GM18517 (cell line): ENCODE measurements at regions not wholly inside any gene's neighbourhood (a gene's known extent, or its start where the extent isn't known, plus 50 kb on each side); places are given as distances from the start of the nearest gene placed in this dataset.
"Not testable (repeated sequence)": the region's sequence is repeated elsewhere in the genome, so short reads cannot be mapped to it uniquely, and the experiment has no call there.

Experiments used
- ATAC-seq: cut with Tn5 transposase; IDR thresholded peaks from one replicate; pipeline ENCODE4 v1.9.1; 2021; ENCODE audit warnings: mild to moderate bottlenecking, moderate library complexity; ENCODE audit not compliant: unreplicated experiment

- no peak for ATAC-seq
Measured at GRCh38 chr5:143947313-143947712, 135.4 kb downstream of the HMHB1 start.

DNA sequence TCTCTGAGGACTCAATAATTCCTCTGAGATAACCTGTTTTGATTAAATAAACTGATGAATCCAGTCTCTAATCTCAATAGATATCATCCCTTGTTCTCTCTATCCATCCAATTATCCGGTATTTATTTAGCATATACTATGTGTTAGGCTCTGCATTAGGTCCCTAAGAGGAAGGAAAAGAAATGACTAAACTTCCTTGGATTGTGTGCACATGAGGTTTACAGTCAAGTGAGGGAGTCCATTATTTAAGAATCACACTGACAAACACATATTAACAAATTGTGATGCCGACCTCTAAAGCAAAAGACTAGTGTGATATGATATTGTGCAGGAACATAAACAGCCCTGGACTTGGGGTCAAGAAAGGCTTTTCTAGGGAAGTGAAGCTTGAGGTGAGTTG lies 140.8 kb downstream of the HMHB1 start:
- no peak for ATAC-seq

DNA sequence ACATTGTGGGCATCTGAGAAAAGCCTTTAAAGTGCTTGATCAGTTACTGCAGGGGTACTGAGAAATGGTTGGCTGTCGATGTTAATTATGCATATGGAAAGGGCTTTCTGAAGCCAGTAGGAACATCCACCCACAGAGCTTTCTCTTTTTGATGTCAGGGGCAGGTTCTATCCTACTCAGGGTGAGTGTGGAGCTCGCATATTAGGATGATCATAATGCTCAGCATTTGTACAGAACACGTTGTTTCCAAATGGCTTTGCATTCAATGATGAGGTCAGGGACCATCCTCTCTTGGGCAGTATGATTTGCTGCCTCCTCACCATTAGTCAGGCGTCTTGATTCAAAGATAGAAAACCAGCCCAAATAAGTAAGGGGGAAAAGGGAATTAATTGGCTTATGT lies 141.9 kb downstream of the HMHB1 start:
- ATAC-seq, result no peak

DNA sequence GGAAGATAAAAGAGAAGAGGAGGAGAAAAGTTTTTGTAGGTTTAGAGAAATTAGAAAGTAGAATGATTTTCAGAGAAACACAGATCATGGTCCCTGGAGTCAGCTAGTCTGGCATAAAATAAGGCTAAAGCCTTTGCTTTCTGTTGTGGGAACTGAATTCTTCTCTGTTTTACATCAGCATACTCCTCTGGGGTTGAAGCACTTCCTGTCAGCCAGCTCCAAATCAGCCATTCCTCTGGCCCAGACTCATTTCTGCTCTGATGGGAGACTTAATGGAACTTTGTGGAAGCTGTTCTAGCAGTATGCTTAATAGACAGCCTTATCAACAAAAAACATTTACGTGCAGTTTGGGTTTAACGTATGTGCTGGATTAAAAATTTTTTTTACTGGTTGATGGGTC lies 143.2 kb downstream of the HMHB1 start:
- no peak for ATAC-seq

DNA sequence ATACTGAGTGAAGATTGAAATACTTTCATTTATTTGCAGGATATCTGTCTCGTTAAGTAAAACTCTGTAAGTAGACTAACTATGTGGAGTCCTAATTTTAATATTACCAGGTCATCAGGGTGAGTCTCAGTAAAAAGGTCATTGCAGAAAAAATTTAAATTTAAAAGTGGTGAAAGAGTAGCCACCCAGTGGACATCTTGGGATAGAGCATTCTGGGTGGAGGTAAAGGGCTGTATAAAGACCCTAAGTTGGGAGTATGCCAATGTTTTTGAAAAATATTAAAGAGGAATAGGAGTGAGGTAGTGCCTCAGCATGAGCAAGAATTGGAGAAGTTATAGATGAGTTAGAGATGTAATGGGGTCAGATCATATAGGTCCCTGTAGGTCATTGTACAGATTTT lies 145.5 kb downstream of the HMHB1 start:
- no peak for ATAC-seq

GRCh38 chr5:143962201-143962600 lies 150.2 kb downstream of the HMHB1 start:
- no peak for ATAC-seq

GRCh38 chr5:143964919-143965318 lies 153.0 kb downstream of the HMHB1 start:
- ATAC-seq, result no peak

GRCh38 chr5:143966280-143966679 lies 154.3 kb downstream of the HMHB1 start:
- no peak for ATAC-seq

DNA sequence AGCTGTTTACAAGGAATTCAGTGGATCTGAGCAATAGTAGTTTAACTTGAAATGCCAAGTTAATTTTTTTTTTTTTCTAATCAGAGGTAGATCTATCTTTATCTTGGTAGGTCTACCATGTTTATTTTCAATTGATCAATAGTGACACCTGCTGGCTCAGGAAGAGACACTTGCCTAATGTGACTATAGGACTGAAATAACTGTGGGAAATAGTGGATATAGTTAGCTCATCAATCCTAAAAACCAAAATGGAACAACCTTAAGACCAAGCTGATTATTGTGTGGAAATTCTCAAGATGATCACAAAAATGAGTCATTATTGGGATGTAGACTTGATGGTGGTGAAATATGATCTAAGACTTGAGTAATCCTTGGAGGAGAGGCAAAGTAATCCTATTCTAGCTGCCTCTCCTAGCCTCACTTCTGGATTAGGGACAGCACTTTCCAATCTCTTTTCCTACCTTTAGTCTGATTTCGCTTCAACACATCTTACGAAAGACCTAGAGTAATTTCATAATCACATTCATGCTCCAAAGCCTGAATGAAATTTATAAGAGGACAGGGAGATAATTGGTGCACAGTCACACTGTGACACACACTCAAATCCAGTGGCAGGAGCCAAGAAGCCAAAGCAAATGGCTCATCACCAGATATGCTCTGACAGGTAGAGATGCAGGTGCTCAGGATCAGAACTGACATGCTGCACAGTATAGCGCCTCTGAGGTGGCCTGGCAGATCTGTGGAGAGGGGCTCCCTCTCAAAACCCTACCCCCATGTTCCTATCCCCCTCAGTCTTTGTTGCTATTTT lies 156.3 kb downstream of the HMHB1 start:
- ATAC-seq, result no peak

GRCh38 chr5:143970159-143970558 lies 158.2 kb downstream of the HMHB1 start:
- no peak for ATAC-seq

DNA sequence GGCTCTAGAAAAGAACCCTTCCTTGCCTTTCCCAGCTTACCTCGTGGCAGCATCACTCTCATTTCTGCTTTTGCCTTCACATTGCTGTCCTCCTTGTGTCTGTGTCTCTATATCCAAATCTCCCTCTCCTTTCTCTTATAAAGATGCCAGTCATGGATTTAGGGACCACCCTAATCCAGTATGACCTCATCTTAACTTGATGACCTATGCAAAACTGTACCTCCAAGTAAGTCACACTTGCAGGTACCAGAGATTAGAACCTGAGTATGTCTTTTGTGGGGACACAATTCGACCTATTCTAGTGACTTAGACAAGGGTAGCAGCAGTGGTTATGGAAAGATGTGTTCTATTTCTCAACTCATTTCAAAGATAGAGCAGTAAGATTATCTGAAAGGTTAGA lies 160.1 kb downstream of the HMHB1 start:
- no peak for ATAC-seq

GRCh38 chr5:143976055-143976454 lies 164.1 kb downstream of the HMHB1 start:
- ATAC-seq, result no peak

DNA sequence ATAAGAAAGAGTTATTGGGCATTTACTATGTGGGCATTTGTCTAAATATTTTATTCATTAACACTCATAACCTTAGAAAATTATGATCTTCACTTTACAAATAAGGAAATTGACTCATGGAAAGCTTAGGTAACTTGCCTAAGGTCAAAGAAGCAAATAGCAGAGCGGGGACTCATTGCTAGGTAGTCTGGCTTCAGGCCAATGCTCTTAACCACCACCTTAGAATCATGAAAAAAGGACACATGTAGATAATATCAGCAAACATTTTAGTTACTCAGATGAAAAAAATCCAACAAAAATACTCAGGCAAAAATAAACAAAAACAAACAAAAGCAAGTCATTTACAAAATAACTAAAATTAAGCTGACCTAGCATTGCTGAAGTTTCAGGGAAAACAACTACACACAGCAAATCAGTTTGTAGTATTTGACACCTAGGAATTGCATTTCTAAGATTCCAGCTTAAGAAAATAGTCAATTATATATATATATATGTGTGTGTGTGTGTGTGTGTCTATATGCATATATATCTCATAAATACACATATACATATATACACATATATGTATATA lies 166.0 kb downstream of the HMHB1 start:
- no peak for ATAC-seq

DNA sequence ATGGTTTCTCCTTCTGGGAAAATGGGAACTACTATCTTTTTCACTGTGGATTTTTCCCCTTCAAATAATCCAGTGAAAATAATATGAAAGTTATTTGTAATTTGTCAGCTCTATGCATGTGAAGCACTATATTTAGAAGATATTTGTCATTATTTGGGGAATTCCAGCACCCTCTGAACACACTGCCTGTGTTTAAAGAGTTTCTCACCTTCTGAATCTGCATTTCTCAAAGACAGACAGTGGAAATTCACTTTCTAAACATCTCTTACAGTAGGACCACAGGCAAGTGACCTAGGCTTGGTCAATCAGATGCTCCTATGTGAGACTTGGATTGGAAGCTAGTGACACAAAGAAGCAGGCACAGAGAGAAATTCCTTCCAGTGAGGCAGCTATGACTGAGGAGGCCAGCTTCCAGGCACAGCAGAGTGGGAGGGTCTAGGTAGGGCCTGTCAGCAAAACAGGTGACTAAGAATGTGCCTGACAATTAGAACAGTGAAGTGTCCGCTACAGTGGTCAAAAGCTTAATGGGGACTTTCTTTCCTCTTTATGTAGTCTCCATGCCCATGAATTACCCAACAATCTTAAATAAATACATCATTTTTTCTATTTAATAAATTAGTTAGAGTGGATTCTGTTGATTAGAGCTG lies 167.2 kb downstream of the HMHB1 start:
- ATAC-seq, result no peak

DNA sequence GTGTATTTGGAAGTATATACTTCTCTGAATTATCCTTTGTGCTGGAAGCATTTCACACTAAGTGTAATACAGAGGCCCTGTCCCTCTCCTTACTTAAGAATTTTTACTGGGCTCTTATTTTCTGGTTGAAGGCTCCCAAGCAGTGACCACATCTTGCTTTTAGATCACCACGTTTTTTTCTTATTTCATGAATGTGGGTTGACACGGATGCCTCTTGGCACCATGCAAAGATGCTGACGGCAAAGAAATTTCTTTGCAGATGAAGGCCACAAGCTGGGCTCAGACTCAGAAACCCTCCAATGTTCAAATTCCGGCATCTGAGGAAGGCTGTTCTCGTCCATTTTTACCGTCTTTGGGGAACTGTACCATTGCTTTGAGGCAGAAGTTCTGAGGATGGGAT lies 168.5 kb downstream of the HMHB1 start:
- ATAC-seq, result no peak

DNA sequence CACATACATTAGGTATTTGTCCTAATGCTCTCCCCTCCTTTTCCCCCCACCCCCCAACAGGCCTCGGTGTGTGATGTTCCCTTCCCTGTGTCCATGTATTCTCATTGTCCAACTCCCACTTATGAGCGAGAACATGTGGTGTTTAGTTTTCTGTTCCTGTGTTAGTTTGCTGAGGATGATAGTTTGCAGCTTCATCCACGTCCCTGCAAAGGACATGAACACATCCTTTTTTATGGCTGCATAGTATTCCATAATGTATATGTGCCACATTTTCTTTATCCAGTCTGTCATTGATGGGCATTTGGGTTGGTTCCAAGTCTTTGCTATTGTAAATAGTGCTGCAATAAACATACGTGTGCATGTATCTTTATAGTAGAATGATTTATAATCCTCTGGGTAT lies 171.0 kb downstream of the HMHB1 start:
- ATAC-seq, result not testable (repeated sequence)

DNA sequence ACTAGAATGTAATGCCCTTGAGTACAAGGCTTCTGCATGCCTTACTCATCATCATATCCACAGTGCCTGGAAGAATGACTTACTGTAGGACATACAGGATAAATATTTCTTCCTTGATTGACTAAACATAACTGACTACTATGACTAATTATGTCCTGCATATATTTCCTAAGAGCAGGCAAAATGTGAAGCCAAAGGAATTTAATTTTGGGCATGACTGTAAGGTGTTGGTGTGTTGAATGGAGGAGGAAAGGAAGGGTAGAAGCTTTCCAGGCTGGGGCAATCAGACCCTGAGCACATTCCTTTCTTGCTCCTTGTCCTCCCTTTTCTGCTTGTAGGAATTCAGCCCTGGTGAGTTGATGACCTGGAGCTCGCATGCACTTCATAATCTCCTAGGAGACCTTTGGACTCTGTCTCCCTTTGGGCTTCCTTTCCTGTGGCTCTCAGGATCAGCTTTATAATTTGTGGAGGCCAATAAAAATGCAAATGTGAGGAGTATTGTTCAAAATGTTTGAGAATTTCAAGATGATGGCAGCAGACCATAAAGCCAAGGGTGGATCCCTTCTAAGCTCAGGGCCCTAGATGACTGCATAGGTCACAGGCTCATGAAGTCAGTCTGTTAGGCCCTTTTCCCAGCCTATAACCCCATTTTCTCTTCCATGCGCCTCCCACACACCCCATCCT lies 174.0 kb downstream of the HMHB1 start:
- ATAC-seq, result no peak

- ATAC-seq, result no peak
Measured at GRCh38 chr5:143986516-143987212, 174.7 kb downstream of the HMHB1 start.

- ATAC-seq, result no peak
Measured at GRCh38 chr5:143987264-143987663, 175.3 kb downstream of the HMHB1 start.

DNA sequence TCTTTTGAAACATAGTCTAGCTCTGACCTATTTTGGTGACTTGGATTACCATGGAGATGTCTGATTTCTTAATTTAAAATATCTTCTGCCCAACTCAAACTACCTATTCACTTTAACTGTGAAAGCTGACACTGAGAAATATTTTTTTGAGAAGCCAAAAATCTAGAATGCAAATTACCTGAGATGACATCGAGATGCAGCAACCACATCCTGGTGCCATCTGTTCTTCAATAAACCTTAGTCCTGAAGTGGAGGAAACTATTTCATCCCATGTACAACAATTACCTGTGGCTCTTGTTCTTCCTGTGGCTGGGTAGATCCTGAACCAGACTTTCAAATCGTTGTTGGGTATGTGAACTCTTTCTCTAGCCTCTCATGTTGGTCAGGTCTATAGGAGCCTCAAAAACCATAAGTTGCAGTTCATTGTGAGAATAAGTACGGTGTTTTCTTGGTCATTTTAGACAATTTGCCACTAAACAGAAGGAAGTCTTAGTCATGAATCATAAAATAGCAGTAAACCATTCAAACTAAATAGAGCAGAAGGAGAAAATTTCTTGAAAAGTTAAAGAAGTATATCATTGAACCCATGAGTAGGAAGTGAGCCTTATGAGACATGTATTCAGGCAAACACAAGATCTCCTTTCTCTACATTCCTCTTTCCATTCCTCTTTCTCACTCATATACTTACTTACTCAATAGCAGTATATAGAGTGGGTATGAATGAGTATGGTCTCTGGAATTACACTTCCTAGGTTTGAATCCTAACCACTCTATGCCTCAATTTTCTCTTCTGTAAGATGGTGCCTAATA lies 176.0 kb downstream of the HMHB1 start:
- no peak for ATAC-seq
